HG03521 (cell line): ENCODE measurements at regions not wholly inside any gene's neighbourhood (a gene's known extent, or its start where the extent isn't known, plus 50 kb on each side); places are given as distances from the start of the nearest gene placed in this dataset.
"Not testable (repeated sequence)": the region's sequence is repeated elsewhere in the genome, so short reads cannot be mapped to it uniquely, and the experiment has no call there.

ENCODE experiments used
- ATAC-seq: cut with Tn5 transposase; IDR thresholded peaks from one replicate; pipeline ENCODE4 v1.9.1; 2021; ENCODE audit warnings: mild to moderate bottlenecking, moderate library complexity; ENCODE audit not compliant: unreplicated experiment

DNA sequence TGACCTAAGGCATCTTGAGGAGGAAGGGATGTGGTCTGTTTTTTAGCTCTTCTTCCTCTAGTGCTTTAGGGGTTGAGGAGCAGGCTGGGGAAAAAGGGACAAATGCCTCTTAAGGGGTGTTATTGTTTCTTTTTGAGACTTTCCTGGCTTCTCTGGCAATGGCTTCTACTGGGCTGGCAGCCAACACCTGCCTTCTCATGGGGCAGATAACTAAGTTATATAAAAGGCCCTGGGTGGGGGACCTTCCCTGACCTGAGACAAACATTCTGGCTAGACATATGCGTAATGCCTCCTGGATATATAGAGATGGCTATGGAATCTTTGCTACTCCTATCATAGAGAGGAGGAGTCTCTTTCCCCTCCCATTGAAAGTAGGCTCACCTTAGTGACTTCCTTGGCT lies 179.2 kb upstream of the PROK2 start:
- no peak for ATAC-seq

DNA sequence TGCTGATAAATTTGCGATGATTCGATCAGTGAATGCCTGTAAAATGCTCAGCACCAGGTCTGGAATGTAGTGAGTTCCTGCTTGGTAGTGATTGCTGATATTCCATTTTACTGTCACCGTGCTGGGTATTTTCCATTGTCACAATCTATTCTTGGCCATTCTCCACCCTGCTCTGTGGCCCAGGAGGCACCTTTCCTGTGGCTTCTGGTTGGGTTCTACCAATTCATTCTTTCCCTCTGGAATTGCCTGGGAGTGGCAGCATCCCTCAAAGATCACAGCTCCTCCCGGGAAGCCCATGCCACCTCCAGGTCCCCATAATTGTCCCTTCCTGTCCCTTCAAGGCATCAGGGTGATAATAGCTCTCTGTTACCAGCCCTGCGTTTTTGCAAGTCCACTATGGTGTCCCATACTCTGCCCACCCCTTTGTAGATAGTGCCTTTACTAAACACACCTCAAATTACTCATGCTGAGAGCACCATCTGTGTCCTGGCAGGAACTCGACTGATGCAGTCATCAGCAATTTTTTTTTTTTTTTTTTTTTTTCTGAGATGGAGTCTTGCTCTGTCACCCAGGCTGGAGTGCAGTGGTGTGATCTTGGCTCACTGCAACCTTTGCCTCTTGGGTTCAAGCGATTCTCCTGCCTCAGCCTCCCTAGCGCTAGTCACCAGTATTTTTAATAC lies 177.8 kb upstream of the PROK2 start:
- ATAC-seq, result no peak

DNA sequence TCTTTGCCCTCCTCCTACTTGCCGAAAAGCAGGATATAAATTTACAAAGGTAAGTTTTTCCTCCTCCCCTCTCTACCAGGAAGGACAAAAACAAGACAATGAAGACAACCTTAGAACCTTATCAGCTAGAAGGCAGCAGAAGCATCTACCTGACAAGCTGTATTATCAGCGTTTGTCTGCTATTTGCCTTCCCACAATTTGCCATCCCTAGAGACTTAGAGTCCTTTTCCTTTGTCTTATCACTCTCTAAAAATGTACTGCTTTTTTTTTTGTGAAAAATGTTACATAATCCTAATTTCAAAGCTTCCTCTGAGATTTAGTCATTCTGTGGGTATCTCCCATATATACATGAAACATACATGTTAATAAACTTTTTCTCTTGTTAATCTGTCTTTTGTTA lies 176.9 kb upstream of the PROK2 start:
- no peak for ATAC-seq

- ATAC-seq, result no peak
These were observed 176.4 kb upstream of the PROK2 start for GRCh38 chr3:71961378-71961777.

DNA sequence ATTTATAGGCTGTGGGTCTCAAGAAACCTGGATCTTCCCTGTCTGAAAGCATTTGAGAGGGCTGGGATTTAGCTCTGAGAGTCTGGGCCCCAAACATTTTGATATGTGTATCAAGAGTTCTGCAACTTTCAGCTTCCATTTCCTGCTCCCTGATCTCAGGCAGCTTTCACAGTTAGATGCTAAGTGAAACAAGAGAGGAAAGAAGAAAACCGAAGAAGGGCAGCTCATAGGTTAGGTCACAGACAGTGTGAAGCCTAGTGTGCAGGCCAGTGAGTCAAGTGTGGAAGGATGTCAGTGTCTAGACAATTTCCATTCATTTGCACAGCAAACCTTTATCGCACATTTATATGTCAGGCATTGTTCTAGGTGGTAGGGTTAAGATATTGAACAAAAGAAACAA lies 173.6 kb upstream of the PROK2 start:
- no peak for ATAC-seq

DNA sequence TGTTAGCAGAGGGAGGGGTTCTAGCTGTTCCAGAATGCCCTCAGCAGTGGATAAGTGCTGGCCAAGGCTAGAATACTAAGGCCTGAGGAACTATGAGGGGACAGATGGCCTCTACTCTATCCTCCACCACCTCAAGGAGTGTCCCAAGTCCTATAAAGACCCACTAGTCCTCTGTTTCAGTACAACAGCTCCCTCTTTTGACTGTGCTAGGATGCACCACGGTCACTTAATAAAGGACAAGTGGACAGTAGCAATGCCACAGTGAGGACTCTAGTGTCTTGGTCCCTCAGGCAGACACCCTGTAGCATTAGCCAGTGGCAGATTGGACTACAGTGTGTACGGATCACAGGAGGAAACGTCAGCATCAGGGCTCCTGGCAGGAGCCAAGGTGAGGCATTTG lies 171.8 kb upstream of the PROK2 start:
- ATAC-seq, result no peak

GRCh38 chr3:71956069-71956340 lies 171.1 kb upstream of the PROK2 start:
- no peak for ATAC-seq

GRCh38 chr3:71955240-71956068 lies 170.5 kb upstream of the PROK2 start:
- no peak for ATAC-seq

DNA sequence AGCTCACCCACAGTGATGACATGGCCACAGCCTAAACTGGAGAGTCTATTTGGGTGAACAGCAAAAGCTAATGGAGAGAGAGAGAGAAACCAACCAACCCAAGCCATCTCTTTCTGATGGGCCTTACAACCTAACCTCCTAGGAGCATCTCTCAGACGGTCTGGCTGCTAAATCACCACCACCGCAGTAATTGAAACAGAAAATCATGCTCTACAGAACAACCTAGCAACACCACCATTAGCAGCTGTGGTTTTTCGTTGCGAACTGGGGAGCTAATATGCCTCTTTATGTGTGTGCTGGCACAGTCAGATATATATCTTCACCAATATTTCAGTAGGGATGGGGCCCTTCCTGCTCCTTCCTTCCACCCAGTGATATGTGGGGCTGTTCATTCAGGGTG lies 166.9 kb upstream of the PROK2 start:
- no peak for ATAC-seq

DNA sequence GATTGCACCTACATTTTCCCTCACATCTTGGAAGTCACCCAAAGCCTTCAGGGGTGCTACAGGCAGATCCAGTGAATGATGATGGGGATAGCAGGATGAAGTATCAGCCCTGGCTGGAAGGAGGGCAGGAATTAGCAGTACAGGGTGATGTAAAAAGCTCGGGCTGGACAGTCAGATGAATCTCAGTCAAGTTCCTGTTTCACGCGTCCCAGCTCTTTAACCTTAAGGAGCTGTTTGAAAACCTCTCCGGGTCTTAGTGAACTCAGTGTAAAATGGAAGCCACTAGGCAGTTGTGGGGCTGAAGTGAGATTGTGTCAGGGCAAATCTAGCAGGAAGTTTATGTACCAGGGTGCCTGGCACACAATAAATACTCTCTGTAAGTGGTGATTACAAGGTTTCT lies 166.4 kb upstream of the PROK2 start:
- no peak for ATAC-seq

GRCh38 chr3:71949442-71949841 lies 164.5 kb upstream of the PROK2 start:
- no peak for ATAC-seq

DNA sequence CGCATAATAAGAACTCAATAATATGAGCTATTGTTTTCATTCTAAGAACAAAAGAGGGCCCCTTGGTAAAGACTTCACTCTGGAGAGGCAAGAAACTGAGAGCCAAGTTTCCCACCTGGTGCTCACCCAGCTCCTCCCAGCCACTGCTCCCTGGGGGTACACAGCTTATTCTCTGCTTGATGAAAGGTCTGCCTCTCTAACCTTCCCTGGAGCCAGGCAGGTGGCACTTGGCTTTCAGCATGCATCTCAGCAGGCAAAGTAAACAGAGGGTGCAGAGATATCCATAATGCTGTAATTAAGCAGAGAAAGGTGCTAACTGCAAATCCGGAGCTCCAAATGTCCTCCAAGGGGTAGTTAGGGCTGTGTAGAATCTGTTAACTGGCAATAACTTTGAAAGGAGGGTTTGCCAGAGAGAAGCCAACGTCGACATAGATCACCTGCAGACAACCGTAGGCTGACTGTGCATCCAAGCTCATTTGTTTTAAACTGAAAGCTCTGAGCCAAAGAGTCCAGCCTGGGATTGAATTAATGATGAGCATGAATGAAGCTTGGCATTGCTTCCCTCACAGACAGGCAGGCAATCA lies 159.6 kb upstream of the PROK2 start:
- ATAC-seq, result no peak

GRCh38 chr3:71942432-71943187 lies 157.7 kb upstream of the PROK2 start:
- ATAC-seq, result no peak

GRCh38 chr3:71940486-71940885 lies 155.5 kb upstream of the PROK2 start:
- no peak for ATAC-seq

DNA sequence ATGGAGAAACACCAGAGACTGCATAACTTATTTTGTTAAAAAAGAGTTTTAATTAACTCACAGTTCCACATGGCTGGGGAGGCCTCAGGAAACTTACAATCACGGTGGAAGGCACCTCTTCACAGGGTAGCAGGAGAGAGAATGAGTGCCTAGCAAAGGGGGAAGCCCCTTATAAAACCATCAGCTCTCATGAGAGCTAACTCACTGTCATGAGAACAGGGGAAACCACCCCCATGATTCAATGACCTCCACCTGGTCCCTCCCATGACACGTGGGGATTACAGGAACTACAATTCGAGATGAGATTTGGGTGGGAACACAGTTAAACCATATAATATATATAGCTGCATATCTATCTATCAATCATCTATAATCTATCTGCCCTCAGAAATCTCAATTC lies 153.1 kb upstream of the PROK2 start:
- ATAC-seq, result not testable (repeated sequence)

- ATAC-seq, result no peak
These were observed 151.7 kb upstream of the PROK2 start for GRCh38 chr3:71936681-71937080.

DNA sequence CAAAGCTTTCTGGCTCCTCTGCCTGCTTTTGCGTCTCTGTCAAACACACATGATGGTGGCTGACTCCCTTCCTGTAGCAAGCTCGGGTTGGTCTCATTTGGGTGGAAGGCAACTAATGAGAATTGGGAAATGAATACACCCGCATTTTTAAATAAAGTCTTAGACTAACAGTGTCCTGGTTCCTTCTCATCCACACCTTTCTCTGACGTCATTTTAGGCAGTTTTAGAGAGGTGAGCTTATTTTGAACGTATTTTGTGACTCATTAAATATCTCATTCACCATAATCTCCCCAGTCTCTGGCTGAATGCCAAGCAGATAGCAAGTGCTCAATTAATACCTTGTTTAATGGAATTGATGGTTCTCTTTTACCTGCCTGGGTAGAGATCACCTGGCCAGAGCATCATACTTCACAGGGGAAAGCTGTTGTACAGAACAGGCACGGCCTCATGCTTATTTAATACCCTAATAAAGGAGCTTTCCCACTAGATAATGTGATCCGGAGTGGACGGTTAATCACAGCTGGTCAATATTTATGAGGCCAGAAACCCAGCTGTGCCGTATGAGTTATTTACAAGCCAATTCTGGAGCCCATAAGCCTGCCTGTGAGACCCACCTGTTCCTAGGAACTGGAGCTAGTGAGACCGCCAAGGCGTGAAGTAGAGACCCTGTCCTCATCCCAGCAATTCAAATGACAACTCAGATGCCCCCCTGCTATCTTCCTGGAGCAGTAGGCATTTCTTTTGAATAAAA lies 149.7 kb upstream of the PROK2 start:
- ATAC-seq, result no peak

- no peak for ATAC-seq
These were observed 147.0 kb upstream of the PROK2 start for GRCh38 chr3:71931922-71932321.

GRCh38 chr3:71930056-71930991 lies 145.4 kb upstream of the PROK2 start:
- no peak for ATAC-seq

DNA sequence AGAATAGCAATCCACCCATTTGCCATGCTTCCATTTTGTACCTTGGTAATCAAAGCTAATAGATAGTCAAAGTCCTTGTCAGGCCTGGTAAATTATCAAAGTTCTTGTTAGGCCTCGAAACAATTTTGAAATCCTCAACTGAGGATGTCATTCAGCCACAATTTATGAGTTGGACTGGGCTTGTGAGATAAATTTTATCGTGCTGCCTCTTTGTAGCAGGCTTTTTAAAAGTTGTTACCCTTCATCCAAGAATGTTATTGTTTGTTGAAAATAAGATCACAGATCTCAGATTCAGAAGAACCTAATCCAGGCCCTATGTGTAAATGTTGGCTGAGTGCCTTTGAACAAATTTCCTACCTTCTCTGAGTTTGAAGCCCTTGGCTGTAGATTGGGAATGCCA lies 143.3 kb upstream of the PROK2 start:
- no peak for ATAC-seq
